GM19467 (cell line): ENCODE measurements at regions not wholly inside any gene's neighbourhood (a gene's known extent, or its start where the extent isn't known, plus 50 kb on each side); places are given as distances from the start of the nearest gene placed in this dataset.
"Not testable (repeated sequence)": the region's sequence is repeated elsewhere in the genome, so short reads cannot be mapped to it uniquely, and the experiment has no call there.

Source experiments
- ATAC-seq: cut with Tn5 transposase; IDR thresholded peaks from one replicate; pipeline ENCODE4 v1.9.1; 2021; ENCODE audit warnings: mild to moderate bottlenecking, moderate library complexity; ENCODE audit not compliant: unreplicated experiment

DNA sequence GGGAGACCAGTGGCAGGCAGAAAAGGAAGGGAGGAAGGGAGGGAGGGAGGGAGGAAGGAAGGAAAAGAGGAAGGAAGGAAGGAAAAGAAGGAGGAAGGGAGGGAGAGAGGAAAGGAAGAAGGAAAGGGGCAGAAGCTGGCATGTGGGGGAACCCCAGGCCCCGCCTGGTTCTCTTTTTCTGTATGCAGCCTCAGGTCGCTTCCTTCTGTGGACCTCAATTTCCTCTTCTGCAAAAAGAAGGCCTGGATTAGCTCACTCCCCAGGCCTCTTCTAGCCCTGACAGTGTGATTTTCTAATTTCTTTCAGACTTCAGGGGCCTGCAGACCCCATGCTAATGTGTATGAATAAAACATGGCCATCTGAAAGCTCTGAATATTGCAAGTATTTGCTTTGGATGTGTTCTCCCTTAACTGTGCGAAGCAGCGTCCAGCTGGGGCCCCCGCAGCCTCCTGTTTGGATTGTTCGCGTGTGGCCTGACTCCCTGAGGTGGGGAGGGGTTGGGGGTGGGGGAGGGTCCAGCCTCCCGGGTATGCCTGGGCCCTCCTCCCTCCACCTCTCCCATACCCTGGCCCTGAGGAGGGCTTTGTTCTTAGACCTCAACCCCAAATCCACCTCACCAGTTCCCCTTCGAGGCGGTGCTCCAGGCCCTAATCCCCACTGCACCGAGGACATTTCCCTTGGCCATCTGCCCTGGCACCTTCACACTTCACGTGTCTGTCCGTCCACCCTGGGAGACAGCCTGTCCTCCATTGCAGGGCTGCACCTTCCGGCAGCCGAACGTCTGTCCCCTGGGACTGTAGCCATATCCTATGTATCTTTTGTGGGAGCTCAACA lies 199.9 kb upstream of the ATP6AP2 start:
- no peak for ATAC-seq

DNA sequence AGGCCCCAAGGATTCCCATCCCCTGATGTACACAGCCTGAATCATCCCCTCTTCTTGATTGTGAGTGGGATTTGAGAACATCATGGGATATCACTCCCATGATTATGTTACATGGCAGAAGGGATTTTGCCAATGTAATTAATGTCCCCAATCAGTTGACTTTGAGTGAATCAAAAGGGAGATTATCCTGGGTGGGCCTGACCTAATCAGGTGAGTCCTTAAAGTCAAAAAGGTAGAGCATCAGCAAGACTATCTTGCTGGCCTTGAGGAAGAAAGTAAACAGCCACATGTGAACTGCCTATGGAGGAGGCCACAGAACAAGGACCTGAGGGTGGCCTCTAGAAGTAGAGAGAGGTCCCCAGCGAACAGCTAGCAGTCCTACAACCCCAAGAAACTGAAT lies 203.1 kb upstream of the ATP6AP2 start:
- ATAC-seq, result no peak

DNA sequence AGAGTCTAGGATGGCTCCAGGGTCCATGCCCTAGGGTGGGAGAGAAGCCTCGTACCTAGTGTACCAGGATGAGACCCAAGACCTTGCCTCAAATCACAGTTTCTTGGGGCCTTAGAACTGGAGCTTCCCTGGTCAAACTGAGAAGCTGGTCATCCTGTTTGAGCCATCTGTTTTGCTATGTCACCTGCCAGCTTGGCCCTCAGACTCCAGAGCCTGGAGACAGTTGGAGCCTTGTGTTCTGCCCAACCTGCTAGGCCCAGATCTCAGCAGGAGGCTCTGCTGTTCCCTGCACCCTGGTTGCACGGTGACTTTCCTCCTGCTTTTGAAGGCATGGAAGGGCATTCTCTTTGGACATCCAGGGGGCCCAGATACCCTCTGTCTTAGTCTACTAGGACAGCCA lies 206.3 kb upstream of the ATP6AP2 start:
- ATAC-seq, result no peak

- ATAC-seq, result no peak
Observed at GRCh38 chrX:40373641-40374040, 207.1 kb upstream of the ATP6AP2 start.

- ATAC-seq, result no peak
Observed at GRCh38 chrX:40373025-40373424, 207.7 kb upstream of the ATP6AP2 start.

DNA sequence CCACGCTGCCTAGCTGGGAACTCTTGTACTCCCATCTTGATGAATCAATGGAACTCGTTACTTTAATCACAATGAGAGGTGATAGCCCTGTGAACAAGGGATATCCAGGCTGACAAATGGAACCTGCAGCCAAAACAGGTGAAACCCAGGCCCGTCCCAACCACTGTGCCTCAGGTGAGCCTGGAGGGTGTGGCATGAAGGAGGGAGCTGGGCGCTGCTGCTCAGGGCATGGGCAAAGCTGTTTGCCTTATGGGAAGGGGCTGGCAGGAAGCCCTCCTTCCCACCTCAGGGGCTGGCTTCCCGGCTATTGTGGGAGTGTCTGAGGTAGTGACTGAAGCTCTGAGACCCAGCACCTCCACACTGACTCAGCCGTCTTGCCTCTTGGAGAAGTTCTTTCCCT lies 209.4 kb upstream of the ATP6AP2 start:
- ATAC-seq, result no peak

DNA sequence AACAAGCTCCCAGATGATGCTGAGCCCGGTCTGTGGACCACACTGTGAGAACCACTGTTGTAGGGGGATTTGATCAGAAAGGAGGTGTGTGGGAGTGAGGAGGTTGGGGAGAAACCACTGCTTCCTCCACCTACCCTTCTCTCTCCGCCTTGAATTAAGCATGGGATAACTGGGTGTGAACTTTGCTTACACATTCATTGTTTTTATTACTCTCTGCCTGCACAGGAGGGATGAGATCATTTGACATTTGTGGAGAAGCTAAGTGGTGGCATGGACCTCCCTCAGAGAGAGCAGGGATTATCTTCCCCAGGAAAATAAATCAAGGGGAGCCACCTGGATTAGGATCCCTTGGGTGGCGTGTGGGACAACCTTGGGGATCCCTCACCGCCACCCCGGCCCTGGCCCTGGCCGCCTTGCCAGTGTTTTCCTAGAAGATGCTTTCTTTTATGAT lies 212.1 kb upstream of the ATP6AP2 start:
- ATAC-seq, result no peak

- no peak for ATAC-seq
Observed at GRCh38 chrX:40366661-40367060, 214.1 kb upstream of the ATP6AP2 start.

DNA sequence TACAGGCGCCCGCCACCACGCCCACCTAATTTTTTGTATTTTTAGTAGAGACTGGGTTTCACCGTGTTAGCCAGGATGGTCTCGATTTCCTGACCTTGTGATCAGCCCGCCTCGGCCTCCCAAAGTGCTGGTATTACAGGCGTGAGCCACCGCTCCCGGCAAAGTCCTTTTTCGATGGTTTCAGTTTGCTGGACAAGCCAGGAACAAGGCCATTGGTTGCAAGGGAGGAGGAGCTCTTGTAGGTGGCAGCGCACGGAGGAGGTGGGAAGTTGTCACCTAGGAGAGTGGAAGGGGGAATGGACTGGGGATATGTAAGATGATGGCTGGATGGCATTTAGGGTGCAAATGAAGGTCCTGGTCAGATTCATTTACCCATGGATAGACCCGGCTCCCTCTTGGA lies 218.5 kb upstream of the ATP6AP2 start:
- ATAC-seq, result not testable (repeated sequence)

GRCh38 chrX:40360557-40360956 lies 220.2 kb upstream of the ATP6AP2 start:
- no peak for ATAC-seq

DNA sequence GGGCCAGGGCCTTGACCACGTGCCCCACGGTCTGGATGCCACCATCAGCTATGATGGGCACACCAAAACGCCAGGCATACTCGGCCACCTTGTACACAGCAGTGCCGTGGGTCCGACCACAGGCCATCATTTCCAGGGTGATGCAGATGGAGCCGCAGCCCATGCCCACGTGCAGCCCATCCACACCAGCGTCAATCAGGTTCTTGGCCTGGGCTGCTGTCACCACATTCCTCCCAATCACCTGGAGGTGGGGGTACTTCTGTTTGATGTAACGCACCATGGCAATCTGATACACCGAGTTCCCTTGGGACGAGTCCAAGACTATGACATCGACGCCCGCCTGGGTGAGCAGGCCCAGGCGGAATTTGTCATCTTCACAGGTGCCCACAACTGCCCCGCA lies 221.2 kb upstream of the ATP6AP2 start:
- ATAC-seq, result no peak

- ATAC-seq, result no peak
Observed at GRCh38 chrX:40358994-40359393, 221.8 kb upstream of the ATP6AP2 start.

GRCh38 chrX:40349251-40349650 lies 231.5 kb upstream of the ATP6AP2 start:
- no peak for ATAC-seq

GRCh38 chrX:40346379-40346778 lies 234.4 kb upstream of the ATP6AP2 start:
- no peak for ATAC-seq

DNA sequence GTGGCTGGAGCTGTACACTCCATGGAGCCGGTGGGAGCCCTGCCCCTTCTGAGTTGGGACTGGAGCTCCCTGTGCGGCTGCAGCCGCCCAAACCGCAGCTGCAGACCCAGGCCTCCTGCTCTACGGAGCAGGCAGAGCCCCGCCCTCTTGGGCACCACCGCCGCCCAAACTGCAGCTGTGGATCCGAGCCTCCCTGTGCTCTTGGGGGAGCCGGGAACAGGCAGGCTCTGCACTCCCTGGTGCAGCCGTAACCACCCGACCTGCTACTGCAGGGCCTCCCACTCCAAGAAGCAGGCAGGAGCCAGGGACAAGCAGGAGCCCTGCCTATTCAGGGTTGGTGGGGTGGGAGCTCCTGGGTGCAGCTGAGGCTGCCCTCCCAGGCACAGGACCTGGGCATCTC lies 237.5 kb upstream of the ATP6AP2 start:
- ATAC-seq, result no peak

GRCh38 chrX:40340116-40340515 lies 240.7 kb upstream of the ATP6AP2 start:
- no peak for ATAC-seq

DNA sequence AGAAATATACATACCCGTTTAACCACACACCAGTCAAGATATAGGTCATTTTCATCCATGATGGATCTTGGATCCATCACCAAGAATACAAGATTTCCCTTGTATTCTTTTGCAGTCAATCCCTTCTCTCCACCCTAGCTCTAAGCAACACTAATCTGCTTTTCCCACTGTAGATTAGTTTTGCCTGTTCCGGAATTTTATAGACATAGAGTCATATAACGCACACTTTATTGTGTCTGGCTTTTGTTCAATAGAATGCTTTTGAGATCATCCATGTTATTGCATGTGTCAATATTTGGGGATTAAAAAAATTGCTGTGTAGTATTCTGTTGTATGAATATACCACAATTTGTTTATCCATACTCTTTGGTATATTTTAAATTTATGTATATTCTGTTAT lies 235.6 kb upstream of the BCOR start:
- ATAC-seq, result no peak

DNA sequence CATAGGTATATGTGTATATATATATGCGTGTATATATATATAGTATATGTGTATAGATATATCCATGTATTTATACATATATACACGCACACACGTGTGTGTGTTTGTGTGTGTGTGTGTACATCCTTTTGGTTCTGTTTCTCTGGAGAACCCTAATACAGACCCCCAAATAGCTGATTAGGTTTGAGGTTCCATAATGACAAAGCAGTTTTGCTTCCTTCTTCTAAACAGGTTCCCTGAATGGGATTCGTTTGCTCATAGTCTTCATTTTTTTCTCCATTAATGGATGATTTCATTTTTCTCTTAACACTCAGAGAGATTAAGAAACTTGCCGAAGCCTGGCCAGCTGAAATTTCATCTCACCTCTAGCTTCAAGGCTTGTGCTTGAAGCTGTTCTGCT lies 234.0 kb upstream of the BCOR start:
- ATAC-seq, result no peak

DNA sequence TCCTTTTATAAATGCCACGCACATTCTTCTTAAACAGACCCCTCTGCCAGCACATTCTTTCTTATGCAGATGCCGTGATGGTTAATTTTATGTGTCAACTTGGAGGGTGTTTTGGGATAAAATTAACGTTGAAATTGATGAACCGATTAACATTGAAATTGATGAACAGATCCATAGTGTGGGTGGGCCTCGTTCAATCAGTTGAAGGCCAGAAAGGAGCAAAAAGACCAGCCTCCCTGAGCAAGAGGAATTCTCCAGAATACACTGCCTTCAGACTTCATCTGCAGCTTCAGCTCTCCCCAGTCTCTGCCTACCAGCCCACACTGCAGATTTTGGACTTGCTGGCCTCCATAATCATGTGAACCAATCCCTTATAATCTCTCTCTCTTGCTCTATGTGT lies 233.6 kb upstream of the BCOR start:
- no peak for ATAC-seq

- ATAC-seq, result no peak
Observed at GRCh38 chrX:40329616-40330015, 231.9 kb upstream of the BCOR start.

DNA sequence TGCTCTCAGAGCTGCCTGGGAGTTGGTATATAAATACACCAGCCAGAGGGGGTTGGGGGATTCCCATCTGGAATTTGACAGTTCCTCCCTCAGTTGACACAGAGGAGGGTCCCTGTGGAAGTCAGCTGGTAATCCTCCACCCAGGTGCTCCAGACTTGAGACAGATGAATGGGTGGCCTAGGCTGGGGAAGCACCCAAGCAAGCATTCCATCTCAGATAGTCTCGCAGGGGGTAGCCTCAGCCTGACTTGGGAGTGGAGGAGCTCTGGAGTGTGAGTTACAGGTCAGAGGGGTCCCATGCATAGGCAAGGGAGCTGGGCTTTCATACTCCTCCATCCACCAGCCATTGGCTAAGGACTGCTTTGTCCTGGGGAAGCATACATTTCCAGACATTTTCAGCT lies 229.3 kb upstream of the BCOR start:
- ATAC-seq, result no peak

- ATAC-seq, result no peak
Observed at GRCh38 chrX:40326186-40326965, 228.6 kb upstream of the BCOR start.
